GM18517 (cell line): ENCODE measurements at regions not wholly inside any gene's neighbourhood (a gene's known extent, or its start where the extent isn't known, plus 50 kb on each side); places are given as distances from the start of the nearest gene placed in this dataset.

Experiments used
- ATAC-seq: cut with Tn5 transposase; IDR thresholded peaks from one replicate; pipeline ENCODE4 v1.9.1; 2021; ENCODE audit warnings: mild to moderate bottlenecking, moderate library complexity; ENCODE audit not compliant: unreplicated experiment

DNA sequence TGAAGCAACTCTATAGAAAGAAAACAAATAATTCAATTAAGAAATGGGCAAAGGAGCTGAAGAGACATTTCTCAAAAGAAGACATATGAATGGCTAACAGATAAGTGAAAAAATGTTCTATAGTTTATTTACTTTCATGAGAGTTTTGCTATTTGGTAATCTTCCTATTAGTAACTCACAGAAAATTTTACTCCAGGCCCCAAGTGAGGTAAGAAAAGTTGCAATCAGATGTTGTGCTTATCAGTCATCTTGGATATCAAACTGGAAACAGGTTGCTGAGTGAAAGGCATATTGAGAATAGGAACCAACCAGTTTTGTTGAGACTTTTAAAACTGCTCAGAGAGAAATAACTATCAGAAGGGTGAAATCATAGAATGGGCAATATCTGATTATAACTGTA is 1179.0 kb upstream of the ACVR2A start:
- no peak for ATAC-seq

DNA sequence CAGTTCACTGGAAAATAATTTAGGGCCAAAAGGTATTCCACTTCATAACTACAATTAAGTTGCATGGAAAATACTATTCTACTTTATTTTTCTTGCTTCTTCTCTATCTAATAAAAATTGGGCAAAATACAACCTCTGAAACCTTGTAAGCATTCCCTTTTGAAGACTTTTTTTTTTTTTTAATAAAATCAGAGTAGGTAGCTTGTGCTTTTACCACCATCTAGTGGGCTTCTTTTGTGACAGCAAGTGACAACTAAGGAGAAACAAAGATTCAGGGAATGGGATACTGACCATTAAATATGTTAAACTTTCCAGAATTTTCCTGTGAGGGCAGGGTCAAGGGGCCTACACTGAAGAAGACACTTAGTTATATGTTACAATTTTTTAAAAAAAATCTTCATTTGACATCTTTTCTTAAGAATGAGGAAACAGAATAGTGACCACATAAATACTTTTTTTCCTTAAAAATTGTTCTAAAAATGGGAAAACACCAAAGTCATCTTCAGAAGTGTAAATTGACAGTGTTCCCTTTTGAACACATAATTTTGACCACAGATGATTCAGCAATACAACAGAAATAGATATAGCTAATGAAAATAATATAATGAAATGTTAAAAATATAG is 1183.2 kb upstream of the ACVR2A start:
- ATAC-seq: no peak

GRCh38 chr2:146659976-146660375 is 1184.9 kb upstream of the ACVR2A start:
- no peak for ATAC-seq

DNA sequence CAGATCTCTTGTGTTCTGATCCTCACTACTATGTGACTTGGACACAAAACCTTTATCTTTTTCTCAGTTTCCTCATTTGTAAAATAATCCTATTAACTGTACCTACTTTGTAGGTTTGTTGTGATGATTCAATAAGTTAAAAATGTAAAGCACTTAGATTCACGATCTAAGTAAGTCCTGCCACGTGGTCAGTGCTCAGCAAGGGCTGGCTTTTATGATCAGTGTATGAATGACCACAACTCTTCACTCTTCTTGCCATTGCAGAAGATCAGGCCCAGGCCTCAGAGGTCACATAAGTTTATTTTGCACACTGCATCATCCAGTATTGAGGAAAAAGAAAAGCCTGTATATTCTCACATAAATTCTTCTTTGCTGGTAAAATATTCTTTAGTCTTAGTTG is 1192.5 kb upstream of the ACVR2A start:
- no peak for ATAC-seq

DNA sequence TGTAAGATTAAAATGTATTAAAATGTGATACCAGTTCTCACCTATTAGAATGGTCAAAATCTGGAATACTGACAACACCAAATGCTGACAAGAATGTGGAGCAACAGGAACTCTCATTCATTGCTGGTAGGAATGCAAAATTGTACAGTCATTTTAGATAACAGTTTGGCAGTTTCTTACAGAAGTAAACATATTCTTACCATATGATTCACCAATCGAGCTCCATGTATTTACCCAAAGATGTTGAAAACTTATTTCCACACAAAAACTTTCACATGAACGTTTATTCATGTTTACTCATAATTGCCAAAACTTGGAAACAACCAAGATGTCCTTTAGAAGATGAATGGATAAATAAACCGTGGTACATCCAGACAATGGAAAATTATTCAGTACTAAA is 1193.5 kb upstream of the ACVR2A start:
- ATAC-seq: no peak

DNA sequence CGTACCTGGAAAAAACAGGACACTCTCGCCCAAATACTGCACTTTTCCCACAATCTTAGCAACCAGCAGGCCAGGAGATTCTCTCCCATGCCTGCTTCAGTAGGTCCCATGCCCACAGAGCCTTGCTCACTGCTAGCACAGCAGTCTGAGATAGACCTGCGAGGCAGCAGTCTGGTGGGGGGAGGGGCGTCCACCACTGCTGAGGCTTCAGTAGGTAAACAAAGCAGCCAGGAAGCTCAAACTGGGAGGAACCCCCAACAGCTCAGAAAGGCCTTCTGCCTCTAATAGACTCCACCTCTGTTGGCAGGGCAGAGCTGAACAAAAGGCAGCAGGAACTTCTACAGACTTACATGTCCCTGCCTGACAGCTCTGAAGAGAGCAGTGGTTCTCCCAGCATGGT is 1202.8 kb upstream of the ACVR2A start:
- ATAC-seq: no peak

GRCh38 chr2:146634230-146635097 is 1210.4 kb upstream of the ACVR2A start:
- ATAC-seq: no peak

GRCh38 chr2:146633159-146633558 is 1211.7 kb upstream of the ACVR2A start:
- ATAC-seq: no peak

- ATAC-seq: no peak
Observed at GRCh38 chr2:146632707-146633106, 1212.1 kb upstream of the ACVR2A start.

DNA sequence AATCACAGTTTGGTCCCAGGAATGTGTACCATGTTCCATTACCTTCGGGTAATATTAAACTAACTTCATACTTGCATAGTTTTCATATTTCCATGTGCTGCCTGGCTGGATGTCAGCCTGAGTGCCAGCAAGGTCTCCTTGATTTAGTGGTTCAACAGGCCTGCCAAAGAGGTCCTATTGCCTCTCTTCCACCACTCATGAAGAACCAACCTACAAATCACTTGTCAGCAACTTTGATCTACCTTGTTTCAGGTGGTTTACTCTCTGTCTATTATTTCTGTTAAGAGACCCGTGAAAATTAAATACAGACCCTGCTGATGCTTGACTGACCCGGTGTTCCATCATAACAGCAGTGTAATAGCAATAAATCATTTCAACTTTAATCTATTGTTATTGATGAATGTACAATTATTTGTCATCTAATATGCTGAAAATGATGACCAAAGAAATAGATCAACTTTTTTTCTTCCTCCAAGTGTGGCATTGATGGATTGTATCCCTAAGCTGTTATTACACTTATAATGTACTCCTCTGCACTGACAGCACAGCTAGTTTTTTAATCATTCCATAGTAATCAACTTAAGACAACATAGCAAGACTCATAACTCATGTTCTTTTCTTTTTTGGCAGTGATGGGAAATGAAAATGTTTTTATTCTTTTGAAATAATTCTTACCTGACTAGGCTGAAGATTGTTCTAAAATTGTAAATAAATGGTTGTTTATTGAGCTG is 1220.2 kb upstream of the ACVR2A start:
- no peak for ATAC-seq

DNA sequence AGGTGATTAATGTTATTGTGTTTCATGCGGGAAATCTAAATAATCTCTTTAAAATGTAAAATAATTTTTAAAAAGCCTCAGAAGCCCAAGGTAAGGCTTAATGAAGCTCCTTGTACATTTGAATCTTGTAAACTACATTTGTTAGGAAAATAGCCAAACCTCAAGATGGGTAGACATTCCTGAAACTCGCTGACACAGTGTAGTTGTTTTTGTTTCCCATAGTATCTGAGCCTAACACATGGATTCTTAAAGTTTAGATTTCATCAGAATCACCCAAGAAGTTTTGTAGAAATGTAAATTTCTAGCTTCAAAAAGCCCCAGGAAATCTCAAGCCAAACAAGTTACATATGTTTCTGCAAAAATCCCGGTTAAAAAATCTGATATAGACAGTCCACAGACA is 1221.1 kb upstream of the ACVR2A start:
- no peak for ATAC-seq

DNA sequence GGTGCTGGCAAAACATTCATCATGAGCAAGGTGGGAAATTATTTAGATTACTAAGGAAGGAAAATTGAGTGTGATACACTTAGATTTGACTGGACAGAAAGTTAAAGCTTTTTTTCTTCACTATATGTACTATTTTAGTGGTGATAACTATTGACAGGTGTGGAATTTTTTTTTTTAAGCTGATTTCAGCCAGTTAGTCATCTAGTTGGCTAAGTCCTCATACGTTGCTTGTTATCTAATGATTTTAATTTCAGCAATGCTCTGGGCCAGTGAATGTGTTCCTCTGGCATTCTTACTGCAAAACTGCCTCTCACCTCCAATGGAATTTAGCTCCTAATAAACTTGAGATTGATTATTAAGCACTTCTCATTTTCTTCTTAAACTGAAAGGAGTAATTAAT is 1223.2 kb upstream of the ACVR2A start:
- no peak for ATAC-seq

GRCh38 chr2:146615778-146616177 is 1229.1 kb upstream of the ACVR2A start:
- ATAC-seq: no peak

- no peak for ATAC-seq
Observed at GRCh38 chr2:146608490-146608889, 1236.3 kb upstream of the ACVR2A start.

DNA sequence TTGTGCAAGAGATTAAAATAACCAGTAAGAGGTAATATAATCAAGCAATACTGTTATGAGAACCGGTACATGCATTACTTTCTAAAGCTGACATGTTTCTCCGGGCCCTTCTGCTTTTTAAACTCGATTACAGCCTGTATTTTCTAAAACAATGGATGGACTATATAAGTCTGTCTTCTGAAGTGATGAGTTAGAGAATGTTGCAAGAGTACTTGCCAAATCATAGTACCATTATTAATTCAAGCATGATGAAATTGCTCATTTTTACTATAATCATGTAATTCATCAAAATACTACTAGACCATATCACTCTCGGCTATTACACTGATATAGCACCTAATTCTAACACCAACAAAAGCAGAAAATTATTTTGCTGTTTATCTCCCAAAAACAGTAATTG is 1240.3 kb upstream of the ACVR2A start:
- ATAC-seq: no peak

GRCh38 chr2:146602856-146603255 is 1242.0 kb upstream of the ACVR2A start:
- no peak for ATAC-seq

DNA sequence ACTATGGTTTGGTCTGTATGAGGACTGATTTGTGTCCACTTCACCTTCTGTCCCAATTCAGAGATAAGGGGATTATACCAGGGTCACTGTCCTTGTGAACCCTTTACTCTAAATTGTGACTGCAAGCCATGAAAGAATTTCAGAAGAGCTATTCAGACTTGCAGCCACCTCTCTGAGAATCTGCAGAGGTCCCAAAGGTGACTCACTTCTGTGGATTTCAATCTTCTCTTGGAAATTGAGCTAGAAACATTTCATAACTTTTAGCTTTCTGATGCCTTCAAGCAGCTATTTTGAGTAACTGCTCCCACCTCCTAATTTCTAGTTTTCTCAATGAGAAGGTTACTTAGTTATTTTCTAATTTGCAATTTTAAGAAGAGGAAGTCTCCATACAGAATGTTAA is 1242.4 kb upstream of the ACVR2A start:
- no peak for ATAC-seq

GRCh38 chr2:146598791-146599190 is 1246.0 kb upstream of the ACVR2A start:
- ATAC-seq: no peak

- ATAC-seq: no peak
Observed at GRCh38 chr2:146597291-146597690, 1247.5 kb upstream of the ACVR2A start.

- ATAC-seq: no peak
Observed at GRCh38 chr2:146591908-146592307, 1252.9 kb upstream of the ACVR2A start.

- no peak for ATAC-seq
Observed at GRCh38 chr2:146587291-146587713, 1257.5 kb upstream of the ACVR2A start.

GRCh38 chr2:146584316-146584715 is 1260.5 kb upstream of the ACVR2A start:
- no peak for ATAC-seq
